B cell (primary cell): ENCODE measurements at regions not wholly inside any gene's neighbourhood (a gene's known extent, or its start where the extent isn't known, plus 50 kb on each side); places are given as distances from the start of the nearest gene placed in this dataset.

Experiments used
- EZH2 ChIP-seq: IDR thresholded peaks from 2 replicates; pipeline ENCODE4 v1.6.1; 2012; ENCODE audit warnings: borderline replicate concordance, low read depth, mild to moderate bottlenecking, moderate library complexity, low read length; ENCODE audit not compliant: insufficient read depth, poor library complexity, severe bottlenecking
- TF ChIP-seq, protein P1 (sequence below): fragments of 200-600 bp; IDR thresholded peaks from one replicate; pipeline ENCODE4 v1.8.0; 2022; ENCODE audit warnings: antibody characterized with exemption, mild to moderate bottlenecking

DNA sequence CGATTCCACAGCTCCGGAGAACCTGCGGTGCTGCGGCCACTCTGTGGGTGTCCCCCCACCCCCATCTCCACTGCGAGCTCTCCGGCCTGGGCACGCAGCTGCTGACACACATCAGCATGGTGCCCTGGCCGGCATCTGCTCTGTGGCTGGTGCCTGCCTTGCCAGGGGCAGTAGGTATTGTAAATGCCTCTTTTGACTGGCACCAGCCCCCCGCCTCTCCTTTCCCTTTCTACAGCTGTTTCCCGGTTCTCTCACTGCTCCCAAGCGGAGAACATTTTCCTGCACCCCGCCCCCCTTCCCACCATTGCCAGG is 357.1 kb upstream of the ZNF32 start:
- no peak for TF ChIP-seq EZH2
- TF ChIP-seq, protein P1, sequence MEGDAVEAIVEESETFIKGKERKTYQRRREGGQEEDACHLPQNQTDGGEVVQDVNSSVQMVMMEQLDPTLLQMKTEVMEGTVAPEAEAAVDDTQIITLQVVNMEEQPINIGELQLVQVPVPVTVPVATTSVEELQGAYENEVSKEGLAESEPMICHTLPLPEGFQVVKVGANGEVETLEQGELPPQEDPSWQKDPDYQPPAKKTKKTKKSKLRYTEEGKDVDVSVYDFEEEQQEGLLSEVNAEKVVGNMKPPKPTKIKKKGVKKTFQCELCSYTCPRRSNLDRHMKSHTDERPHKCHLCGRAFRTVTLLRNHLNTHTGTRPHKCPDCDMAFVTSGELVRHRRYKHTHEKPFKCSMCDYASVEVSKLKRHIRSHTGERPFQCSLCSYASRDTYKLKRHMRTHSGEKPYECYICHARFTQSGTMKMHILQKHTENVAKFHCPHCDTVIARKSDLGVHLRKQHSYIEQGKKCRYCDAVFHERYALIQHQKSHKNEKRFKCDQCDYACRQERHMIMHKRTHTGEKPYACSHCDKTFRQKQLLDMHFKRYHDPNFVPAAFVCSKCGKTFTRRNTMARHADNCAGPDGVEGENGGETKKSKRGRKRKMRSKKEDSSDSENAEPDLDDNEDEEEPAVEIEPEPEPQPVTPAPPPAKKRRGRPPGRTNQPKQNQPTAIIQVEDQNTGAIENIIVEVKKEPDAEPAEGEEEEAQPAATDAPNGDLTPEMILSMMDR = no peak
